ENCODE measurements at regions not wholly inside any gene's neighbourhood (a gene's known extent, or its start where the extent isn't known, plus 50 kb on each side); places are given as distances from the start of the nearest gene placed in this dataset.

- Histone ChIP-seq H3K4me3 (no peak overlapping the region), H3K9me3 (no peaks in the 10 kb centered on the region), H3K4me1 (no peaks in the 10 kb centered on the region), H3K27ac (no peak overlapping the region), H3K36me3 (no peaks in the 10 kb centered on the region), H3K27me3 (no peaks in the 10 kb centered on the region)
- no peak for DNase-seq
- TF ChIP-seq CTCF (IDR thresholded peaks at IDR 0.05), result no peak
- intact Hi-C loops (cut with DNase I; ENCODE audit: low total_unique reads), result no loop called here
Measured at GRCh38 chrX:97666890-97667289, 783.2 kb downstream of the RPA4 start.

GRCh38 chrX:97668126-97668525, 784.4 kb downstream of the RPA4 start:
- TF ChIP-seq CTCF (IDR thresholded peaks at IDR 0.05), result no peak
- Histone ChIP-seq H3K4me1 (no peaks in the 10 kb centered on the region), H3K36me3 (no peaks in the 10 kb centered on the region), H3K4me3 (no peak overlapping the region), H3K9me3 (no peaks in the 10 kb centered on the region), H3K27ac (no peak overlapping the region), H3K27me3 (no peaks in the 10 kb centered on the region)
- DNase-seq, result no peak
- intact Hi-C loops (cut with DNase I; ENCODE audit: low total_unique reads), result no loop called here

GRCh38 chrX:97672138-97672537, 788.4 kb downstream of the RPA4 start:
- no peak for DNase-seq
- H3K4me1 ChIP-seq, result no peaks in the 10 kb centered on the region
- H3K4me3 ChIP-seq, result no peak overlapping the region
- H3K27me3 ChIP-seq, result no peaks in the 10 kb centered on the region
- intact Hi-C loops (cut with DNase I; ENCODE audit: low total_unique reads), result no loop called here
- H3K36me3 ChIP-seq, result no peaks in the 10 kb centered on the region
- no peak for TF ChIP-seq CTCF (IDR thresholded peaks at IDR 0.05)
- no peaks in the 10 kb centered on the region for H3K9me3 ChIP-seq
- no peak overlapping the region for H3K27ac ChIP-seq

GRCh38 chrX:97672608-97673007, 788.9 kb downstream of the RPA4 start:
- Histone ChIP-seq H3K4me1 (no peaks in the 10 kb centered on the region), H3K36me3 (no peaks in the 10 kb centered on the region), H3K9me3 (no peaks in the 10 kb centered on the region), H3K27ac (no peak overlapping the region), H3K27me3 (no peaks in the 10 kb centered on the region), H3K4me3 (no peak overlapping the region)
- no peak for DNase-seq
- TF ChIP-seq CTCF (IDR thresholded peaks at IDR 0.05), result no peak
- intact Hi-C loops (cut with DNase I; ENCODE audit: low total_unique reads), result no loop called here

GRCh38 chrX:97673135-97673534, 789.4 kb downstream of the RPA4 start:
- intact Hi-C loops (cut with DNase I; ENCODE audit: low total_unique reads), result no loop called here
- Histone ChIP-seq H3K27me3 (no peaks in the 10 kb centered on the region), H3K36me3 (no peaks in the 10 kb centered on the region), H3K9me3 (no peaks in the 10 kb centered on the region), H3K4me3 (no peak overlapping the region), H3K27ac (no peak overlapping the region), H3K4me1 (no peaks in the 10 kb centered on the region)
- DNase-seq, result no peak
- TF ChIP-seq CTCF (IDR thresholded peaks at IDR 0.05), result no peak

Measured in tibial artery (tissue), 4 donors.